Epithelial cell of esophagus (primary cell): ENCODE measurements at regions not wholly inside any gene's neighbourhood (a gene's known extent, or its start where the extent isn't known, plus 50 kb on each side); places are given as distances from the start of the nearest gene placed in this dataset.
"Not testable (repeated sequence)": the region's sequence is repeated elsewhere in the genome, so short reads cannot be mapped to it uniquely, and the experiment has no call there.

Experiments used
- DNase-seq: peaks from one replicate; pipeline ENCODE4 v3.0.0; 2010; ENCODE audit warnings: low read depth
- H3K4me3 ChIP-seq: 2 replicates; pipeline ENCODE4 v1.5.1; 2011; ENCODE audit warnings: mild to moderate bottlenecking, low read length, control low read depth
- TF ChIP-seq, protein P1 (sequence below): IDR thresholded peaks from 2 replicates; pipeline ENCODE4 v1.5.1; 2011; ENCODE audit warnings: low read depth, mild to moderate bottlenecking, low read length, control low read depth, inconsistent platforms; ENCODE audit not compliant: insufficient read depth; ENCODE audit errors: missing control alignments

DNA sequence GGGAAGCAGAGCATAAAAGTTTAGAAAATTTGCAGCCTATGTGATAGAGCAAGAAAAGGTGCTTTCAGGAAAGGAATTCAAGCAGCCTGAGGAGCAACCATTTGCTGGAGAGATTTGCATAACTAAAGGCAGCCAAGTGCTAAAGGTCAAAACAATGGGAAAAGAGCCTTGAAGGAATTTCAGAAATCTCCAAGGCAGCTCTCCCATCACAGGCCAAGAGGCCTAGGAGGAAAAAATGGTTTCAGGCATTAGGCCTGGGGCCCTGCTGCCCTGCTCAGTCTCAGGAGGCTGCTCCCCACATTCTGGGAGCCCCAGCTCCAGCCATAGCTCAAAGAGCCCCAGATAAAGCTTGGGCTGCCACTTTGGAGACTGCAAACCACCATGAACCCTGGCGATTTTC, 95.9 kb upstream of the UNC5B start:
- TF ChIP-seq, protein P1, sequence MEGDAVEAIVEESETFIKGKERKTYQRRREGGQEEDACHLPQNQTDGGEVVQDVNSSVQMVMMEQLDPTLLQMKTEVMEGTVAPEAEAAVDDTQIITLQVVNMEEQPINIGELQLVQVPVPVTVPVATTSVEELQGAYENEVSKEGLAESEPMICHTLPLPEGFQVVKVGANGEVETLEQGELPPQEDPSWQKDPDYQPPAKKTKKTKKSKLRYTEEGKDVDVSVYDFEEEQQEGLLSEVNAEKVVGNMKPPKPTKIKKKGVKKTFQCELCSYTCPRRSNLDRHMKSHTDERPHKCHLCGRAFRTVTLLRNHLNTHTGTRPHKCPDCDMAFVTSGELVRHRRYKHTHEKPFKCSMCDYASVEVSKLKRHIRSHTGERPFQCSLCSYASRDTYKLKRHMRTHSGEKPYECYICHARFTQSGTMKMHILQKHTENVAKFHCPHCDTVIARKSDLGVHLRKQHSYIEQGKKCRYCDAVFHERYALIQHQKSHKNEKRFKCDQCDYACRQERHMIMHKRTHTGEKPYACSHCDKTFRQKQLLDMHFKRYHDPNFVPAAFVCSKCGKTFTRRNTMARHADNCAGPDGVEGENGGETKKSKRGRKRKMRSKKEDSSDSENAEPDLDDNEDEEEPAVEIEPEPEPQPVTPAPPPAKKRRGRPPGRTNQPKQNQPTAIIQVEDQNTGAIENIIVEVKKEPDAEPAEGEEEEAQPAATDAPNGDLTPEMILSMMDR: no peak
- H3K4me3 ChIP-seq: no peak overlapping the region
- no peak for DNase-seq

DNA sequence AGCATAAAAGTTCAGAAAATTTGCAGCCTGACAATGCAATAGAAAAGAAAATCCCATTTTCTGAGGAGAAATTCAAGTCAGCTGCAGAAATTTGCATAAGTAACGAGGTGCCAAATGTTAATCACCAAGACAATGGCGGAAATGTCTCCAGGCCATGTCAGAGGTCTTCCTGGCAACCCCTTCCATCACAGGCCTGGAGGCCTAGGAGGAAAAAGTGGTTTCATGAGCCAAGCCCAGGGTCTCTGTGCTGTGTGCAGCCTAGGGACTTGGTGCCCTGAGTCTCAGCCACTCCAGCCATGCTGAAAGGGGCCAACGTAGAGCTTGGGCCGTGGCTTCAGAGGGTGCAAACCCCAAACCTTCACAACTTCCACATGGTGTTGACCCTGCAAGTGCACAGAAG, 94.8 kb upstream of the UNC5B start:
- not testable (repeated sequence) for H3K4me3 ChIP-seq, DNase-seq

DNA sequence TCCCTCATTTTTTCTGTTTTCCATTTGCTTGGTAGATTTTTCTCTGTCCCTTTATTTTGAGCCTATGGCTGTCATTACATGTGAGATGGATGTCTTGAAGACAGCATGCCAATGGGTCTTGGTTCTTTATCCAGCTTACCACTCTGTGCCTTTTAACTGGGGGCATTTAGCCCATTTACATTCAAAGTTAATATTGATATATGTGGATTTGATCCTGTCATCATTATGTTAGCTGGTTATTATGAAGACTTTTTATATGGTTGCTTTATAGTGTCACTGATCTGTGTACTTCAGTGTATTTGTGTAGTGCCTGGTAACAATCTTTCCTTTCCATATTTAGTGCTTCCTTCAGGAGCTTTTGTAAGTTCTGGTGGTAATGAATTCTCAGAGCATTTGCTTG, 89.3 kb upstream of the UNC5B start:
- TF ChIP-seq, protein P1: no peak
- H3K4me3 ChIP-seq: no peak overlapping the region
- DNase-seq: no peak

DNA sequence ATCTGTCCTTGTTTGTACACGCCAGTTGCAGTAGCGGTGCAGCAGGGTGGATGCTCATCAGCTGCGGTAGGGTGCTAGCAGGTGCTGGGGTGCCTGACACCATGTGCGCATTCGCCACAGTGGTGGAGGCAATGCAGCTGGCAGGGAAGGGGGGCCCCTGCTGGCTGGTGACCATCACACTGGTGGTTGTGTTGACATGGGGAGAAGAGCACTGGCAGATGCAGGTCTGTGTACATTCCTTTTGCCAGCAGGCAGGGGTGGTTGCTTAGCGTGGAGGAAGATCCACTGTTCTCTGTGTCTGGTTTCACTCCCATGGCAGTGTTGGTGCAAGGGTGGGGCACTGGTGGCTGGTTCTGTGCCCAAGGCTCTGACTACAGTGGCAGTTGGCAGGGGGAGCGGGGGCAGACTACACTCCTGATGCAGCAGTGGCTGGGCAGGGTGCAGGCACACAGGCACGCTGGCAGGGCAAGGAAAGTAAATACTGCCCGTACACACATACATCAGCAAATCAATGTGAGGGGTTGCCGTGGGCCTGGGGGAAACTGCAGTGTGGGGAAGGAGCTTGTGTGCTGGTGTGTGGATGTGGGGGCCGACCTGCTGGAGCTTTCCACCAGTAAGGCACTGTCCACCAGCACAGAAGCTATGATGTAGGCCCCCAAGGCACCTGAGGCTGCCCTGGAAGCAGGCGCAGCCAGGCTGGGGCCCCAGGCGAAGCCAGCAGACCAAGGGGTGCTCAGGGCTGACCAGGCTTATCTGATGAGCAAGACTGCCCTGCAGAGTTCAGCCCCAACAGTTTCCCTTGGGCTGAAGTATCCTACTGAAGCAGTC, 87.2 kb upstream of the UNC5B start:
- TF ChIP-seq, protein P1: no peak
- no peak for DNase-seq
- H3K4me3 ChIP-seq: no peak overlapping the region

DNA sequence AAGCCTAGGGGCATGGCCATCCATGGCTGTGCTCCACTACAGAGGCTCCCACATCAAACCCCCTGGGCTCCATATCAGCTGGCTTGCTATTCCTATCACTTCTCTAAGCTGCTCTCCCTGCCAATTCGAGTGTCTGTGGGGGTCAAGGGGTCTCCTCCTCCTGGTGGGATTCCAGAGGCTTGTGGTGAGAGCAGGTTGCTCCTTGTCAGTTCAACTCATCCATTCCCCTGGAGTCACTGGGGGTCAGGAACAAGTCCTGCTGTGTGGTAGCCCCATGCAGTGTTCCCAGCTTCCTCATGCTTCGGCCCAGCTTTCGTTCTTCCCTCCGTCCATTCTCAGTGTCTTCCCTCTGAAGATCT, 86.6 kb upstream of the UNC5B start:
- TF ChIP-seq, protein P1: no peak
- no peak overlapping the region for H3K4me3 ChIP-seq
- no peak for DNase-seq

DNA sequence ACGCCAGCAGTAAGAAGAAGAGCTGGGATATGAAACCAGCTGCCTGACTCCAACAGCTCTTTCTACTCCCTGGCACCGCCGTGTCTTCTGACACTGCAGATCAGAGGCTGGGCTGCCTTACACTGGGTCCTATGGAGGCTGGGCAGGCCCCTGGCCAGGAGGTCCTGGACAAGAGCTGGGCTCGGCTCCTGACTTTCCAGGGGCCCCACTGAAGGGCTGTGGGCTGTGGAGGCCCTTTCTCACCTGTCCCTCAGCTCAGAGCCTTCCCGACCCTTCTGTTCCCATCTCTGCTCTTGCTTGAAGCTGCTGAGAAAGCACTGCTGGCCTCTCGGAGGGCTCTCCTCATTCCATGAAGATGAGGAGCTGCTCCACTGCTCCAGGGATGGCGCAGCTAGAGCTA, 85.9 kb upstream of the UNC5B start:
- TF ChIP-seq, protein P1: no peak
- no peak for DNase-seq
- no peak overlapping the region for H3K4me3 ChIP-seq

DNA sequence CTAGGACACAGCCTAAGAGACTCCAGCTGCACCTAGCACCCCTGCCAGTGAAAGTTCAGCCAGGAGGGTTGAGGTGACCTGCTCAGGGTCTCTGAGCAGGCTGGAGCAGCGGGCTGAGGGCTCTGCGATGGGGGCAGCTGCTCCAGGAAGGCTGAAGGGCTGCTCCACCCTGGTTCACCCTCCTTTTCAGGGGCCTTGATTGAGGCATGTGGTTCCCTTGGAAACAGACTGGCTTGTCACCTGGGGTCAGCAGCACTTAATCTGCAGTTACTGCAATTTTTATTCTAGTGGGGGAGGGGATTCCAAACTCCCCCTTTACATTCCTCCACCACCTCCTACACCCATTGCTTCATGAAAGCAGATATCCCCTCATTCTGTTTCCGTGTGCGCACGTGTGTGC, 85.3 kb upstream of the UNC5B start:
- TF ChIP-seq, protein P1: no peak
- no peak for DNase-seq
- no peak overlapping the region for H3K4me3 ChIP-seq
